ENCODE measurements at regions not wholly inside any gene's neighbourhood (a gene's known extent, or its start where the extent isn't known, plus 50 kb on each side); places are given as distances from the start of the nearest gene placed in this dataset.

DNA sequence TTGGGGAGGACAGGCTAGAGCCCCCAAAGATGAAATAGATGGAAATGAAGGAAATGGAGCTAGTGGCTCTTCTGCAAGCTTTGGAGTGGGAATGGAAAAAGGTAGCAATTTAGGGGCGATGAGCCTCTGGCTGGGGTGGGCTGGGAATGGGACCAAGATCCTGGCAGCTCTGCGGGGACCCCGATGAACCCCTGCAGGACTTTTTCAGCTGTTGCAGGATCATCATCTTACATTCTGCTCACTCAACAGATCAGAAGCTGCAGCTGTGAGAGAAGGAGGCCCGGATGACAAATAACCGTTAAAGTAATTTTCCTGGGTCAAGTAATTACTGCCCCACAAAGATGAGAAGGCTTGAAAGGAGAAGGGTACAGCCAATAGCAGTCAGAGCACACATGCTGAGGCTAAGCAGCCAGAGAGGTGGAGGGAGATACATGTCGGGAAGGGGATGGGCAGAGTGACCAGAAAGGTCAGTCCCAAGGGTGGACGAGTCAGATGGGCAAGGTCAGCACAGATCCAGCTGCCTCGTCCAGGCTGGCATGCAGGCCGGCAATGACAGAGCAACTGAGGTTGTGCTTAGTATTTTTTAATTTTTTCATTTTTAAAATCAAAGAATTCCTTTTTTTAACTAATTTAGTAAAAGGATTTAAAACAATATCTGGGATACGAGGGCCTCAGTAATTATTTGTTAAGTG is 245.0 kb upstream of the RAB6C start:
- no peak overlapping the region for H3K9ac ChIP-seq (ENCODE audit: low read depth in 1 of 2, low read length in 2 of 2)
- no peak for DNase-seq (ENCODE audit: low spot score)
- H3K4me3 ChIP-seq (ENCODE audit: low read depth in 1 of 3, low read length in 3 of 3), result no peak overlapping the region
- H3K4me1 ChIP-seq (ENCODE audit: control insufficient read depth in 4 of 4, insufficient read depth in 4 of 4, low read length in 3 of 4), result no peaks in the 10 kb centered on the region
- WGBS, result 89% methylated on average over 10 of the region's 10 CpGs
- no peaks in the 10 kb centered on the region for H3K36me3 ChIP-seq (ENCODE audit: control insufficient read depth in 4 of 4, insufficient read depth in 3 of 4, low read depth in 1 of 4, low read length in 3 of 4)
- no peak overlapping the region for H3K27ac ChIP-seq (ENCODE audit: low read depth in 1 of 2, low read length in 2 of 2)
- TF ChIP-seq RXRA (IDR thresholded peaks at IDR 0.05) (no peak), FOXA2 (IDR thresholded peaks at IDR 0.05) (no peak), TAF1 (conservative IDR thresholded peaks at IDR 0.05) (no peak)
- H3K9me3 ChIP-seq (ENCODE audit: control insufficient read depth in 4 of 4, low read length in 3 of 4), result no peaks in the 10 kb centered on the region
- H3K27me3 ChIP-seq (ENCODE audit: control insufficient read depth in 4 of 4, insufficient read depth in 4 of 4, low read length in 3 of 4), result no peaks in the 10 kb centered on the region

DNA sequence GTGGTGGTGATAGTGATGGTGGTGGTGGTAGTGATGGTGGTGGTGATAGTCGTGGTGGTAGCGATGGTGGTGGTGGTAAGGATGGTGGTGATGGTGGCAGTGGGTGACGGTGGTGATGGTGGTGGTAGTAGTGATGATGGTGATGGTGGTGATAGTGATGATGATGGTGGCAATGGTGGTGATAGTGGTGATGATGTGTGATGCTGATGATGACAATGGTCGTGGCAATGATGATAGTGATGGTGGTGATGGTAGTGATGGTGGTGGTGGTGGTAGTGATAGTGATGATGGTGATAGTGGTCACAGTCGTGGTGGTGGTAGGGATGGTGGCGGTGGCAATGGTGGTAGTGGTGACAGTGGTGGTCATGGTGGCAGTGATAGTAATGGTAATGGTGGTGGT is 243.9 kb upstream of the RAB6C start:
- TF ChIP-seq SP1 (IDR thresholded peaks at IDR 0.05) (no peak), RXRA (IDR thresholded peaks at IDR 0.05) (no peak), EGR1 (IDR thresholded peaks at IDR 0.05; ENCODE audit: low read depth in 2 of 2) (no peak), NR2F2 (IDR thresholded peaks at IDR 0.05) (no peak), JUND (IDR thresholded peaks at IDR 0.05) (no peak), YY1 (IDR thresholded peaks at IDR 0.05) (no peak), RAD21 (IDR thresholded peaks at IDR 0.05) (no peak), HNF4G (IDR thresholded peaks at IDR 0.05) (no peak), FOXA1 (IDR thresholded peaks at IDR 0.05) (no peak), TAF1 (conservative IDR thresholded peaks at IDR 0.05) (no peak), FOXA2 (IDR thresholded peaks at IDR 0.05) (no peak), GABPA (IDR thresholded peaks at IDR 0.05 in 1 of 2, conservative IDR thresholded peaks at IDR 0.05 in 1 of 2) (no peak), HNF4A (conservative IDR thresholded peaks at IDR 0.05) (no peak)
- TF ChIP-seq, protein P1, sequence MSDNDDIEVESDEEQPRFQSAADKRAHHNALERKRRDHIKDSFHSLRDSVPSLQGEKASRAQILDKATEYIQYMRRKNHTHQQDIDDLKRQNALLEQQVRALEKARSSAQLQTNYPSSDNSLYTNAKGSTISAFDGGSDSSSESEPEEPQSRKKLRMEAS (IDR thresholded peaks at IDR 0.05), result no peak
- TF ChIP-seq, protein P2, sequence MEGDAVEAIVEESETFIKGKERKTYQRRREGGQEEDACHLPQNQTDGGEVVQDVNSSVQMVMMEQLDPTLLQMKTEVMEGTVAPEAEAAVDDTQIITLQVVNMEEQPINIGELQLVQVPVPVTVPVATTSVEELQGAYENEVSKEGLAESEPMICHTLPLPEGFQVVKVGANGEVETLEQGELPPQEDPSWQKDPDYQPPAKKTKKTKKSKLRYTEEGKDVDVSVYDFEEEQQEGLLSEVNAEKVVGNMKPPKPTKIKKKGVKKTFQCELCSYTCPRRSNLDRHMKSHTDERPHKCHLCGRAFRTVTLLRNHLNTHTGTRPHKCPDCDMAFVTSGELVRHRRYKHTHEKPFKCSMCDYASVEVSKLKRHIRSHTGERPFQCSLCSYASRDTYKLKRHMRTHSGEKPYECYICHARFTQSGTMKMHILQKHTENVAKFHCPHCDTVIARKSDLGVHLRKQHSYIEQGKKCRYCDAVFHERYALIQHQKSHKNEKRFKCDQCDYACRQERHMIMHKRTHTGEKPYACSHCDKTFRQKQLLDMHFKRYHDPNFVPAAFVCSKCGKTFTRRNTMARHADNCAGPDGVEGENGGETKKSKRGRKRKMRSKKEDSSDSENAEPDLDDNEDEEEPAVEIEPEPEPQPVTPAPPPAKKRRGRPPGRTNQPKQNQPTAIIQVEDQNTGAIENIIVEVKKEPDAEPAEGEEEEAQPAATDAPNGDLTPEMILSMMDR (IDR thresholded peaks at IDR 0.05; ENCODE audit: low read depth, low read length, missing input control), result no peak
- TF ChIP-seq, protein P3, sequence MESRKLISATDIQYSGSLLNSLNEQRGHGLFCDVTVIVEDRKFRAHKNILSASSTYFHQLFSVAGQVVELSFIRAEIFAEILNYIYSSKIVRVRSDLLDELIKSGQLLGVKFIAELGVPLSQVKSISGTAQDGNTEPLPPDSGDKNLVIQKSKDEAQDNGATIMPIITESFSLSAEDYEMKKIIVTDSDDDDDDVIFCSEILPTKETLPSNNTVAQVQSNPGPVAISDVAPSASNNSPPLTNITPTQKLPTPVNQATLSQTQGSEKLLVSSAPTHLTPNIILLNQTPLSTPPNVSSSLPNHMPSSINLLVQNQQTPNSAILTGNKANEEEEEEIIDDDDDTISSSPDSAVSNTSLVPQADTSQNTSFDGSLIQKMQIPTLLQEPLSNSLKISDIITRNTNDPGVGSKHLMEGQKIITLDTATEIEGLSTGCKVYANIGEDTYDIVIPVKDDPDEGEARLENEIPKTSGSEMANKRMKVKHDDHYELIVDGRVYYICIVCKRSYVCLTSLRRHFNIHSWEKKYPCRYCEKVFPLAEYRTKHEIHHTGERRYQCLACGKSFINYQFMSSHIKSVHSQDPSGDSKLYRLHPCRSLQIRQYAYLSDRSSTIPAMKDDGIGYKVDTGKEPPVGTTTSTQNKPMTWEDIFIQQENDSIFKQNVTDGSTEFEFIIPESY (IDR thresholded peaks at IDR 0.05), result no peak
- TF ChIP-seq, protein P4, sequence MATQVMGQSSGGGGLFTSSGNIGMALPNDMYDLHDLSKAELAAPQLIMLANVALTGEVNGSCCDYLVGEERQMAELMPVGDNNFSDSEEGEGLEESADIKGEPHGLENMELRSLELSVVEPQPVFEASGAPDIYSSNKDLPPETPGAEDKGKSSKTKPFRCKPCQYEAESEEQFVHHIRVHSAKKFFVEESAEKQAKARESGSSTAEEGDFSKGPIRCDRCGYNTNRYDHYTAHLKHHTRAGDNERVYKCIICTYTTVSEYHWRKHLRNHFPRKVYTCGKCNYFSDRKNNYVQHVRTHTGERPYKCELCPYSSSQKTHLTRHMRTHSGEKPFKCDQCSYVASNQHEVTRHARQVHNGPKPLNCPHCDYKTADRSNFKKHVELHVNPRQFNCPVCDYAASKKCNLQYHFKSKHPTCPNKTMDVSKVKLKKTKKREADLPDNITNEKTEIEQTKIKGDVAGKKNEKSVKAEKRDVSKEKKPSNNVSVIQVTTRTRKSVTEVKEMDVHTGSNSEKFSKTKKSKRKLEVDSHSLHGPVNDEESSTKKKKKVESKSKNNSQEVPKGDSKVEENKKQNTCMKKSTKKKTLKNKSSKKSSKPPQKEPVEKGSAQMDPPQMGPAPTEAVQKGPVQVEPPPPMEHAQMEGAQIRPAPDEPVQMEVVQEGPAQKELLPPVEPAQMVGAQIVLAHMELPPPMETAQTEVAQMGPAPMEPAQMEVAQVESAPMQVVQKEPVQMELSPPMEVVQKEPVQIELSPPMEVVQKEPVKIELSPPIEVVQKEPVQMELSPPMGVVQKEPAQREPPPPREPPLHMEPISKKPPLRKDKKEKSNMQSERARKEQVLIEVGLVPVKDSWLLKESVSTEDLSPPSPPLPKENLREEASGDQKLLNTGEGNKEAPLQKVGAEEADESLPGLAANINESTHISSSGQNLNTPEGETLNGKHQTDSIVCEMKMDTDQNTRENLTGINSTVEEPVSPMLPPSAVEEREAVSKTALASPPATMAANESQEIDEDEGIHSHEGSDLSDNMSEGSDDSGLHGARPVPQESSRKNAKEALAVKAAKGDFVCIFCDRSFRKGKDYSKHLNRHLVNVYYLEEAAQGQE (IDR thresholded peaks at IDR 0.05), result no peak
- TF ChIP-seq, protein P5, sequence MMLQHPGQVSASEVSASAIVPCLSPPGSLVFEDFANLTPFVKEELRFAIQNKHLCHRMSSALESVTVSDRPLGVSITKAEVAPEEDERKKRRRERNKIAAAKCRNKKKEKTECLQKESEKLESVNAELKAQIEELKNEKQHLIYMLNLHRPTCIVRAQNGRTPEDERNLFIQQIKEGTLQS (IDR thresholded peaks at IDR 0.05), result no peak

More for the DNA sequence above, 243.9 kb upstream of the RAB6C start:
- no peaks in the 10 kb centered on the region for H3K36me3 ChIP-seq (ENCODE audit: control insufficient read depth in 4 of 4, insufficient read depth in 3 of 4, low read depth in 1 of 4, low read length in 3 of 4)
- WGBS, result 93% methylated on average over 5 of the region's 6 CpGs
- H3K4me1 ChIP-seq (ENCODE audit: control insufficient read depth in 4 of 4, insufficient read depth in 4 of 4, low read length in 3 of 4), result no peaks in the 10 kb centered on the region
- H3K27ac ChIP-seq (ENCODE audit: low read depth in 1 of 2, low read length in 2 of 2), result no peak overlapping the region
- no peak overlapping the region for H3K4me3 ChIP-seq (ENCODE audit: low read depth in 1 of 3, low read length in 3 of 3)
- no peak overlapping the region for H3K9ac ChIP-seq (ENCODE audit: low read depth in 1 of 2, low read length in 2 of 2)
- no peaks in the 10 kb centered on the region for H3K27me3 ChIP-seq (ENCODE audit: control insufficient read depth in 4 of 4, insufficient read depth in 4 of 4, low read length in 3 of 4)
- no peaks in the 10 kb centered on the region for H3K9me3 ChIP-seq (ENCODE audit: control insufficient read depth in 4 of 4, low read length in 3 of 4)
- DNase-seq (ENCODE audit: low spot score), result no peak

Measured in liver (tissue), 8 donors.